Activated naive CD8-positive, alpha-beta T cell treated with anti-CD3 and anti-CD28 coated beads, Interleukin-2, amount 50 U/mL, for 24 hours (primary cell): ENCODE measurements at regions not wholly inside any gene's neighbourhood (a gene's known extent, or its start where the extent isn't known, plus 50 kb on each side); places are given as distances from the start of the nearest gene placed in this dataset.

Source experiments
- ATAC-seq: fragments of 150-1000 bp; cut with Tn5 transposase; one replicate; pipeline ENCODE4 v1.10.0; 2021
- DNase-seq: peaks from one replicate; pipeline ENCODE4 v3.0.0; 2021
- H3K27ac Mint-ChIP-seq: one replicate; pipeline ENCODE4 v1.8.0; 2021; ENCODE audit warnings: mild to moderate bottlenecking, mixed read lengths
- H3K27me3 Mint-ChIP-seq: one replicate; pipeline ENCODE4 v1.8.0; 2021; ENCODE audit warnings: mixed read lengths
- H3K36me3 Mint-ChIP-seq: one replicate; pipeline ENCODE4 v1.8.0; 2021; ENCODE audit warnings: low read depth, mixed read lengths
- H3K4me1 Mint-ChIP-seq: one replicate; pipeline ENCODE4 v1.8.0; 2021; ENCODE audit warnings: mixed read lengths
- H3K4me3 Mint-ChIP-seq: one replicate; pipeline ENCODE4 v1.8.0; 2021; ENCODE audit warnings: mild to moderate bottlenecking, moderate library complexity, mixed read lengths
- H3K9me3 Mint-ChIP-seq: one replicate; pipeline ENCODE4 v1.8.0; 2021; ENCODE audit warnings: mixed read lengths

- Mint-ChIP-seq H3K4me3 (no peak overlapping the region), H3K4me1 (no peaks in the 10 kb centered on the region)
Observed at GRCh38 chr18:73881396-73881917, 266.2 kb downstream of the FBXO15 start.

GRCh38 chr18:73880387-73880786, 267.2 kb downstream of the FBXO15 start:
- Mint-ChIP-seq H3K4me3 (no peak overlapping the region), H3K27ac (no peak overlapping the region), H3K4me1 (no peaks in the 10 kb centered on the region), H3K9me3 (no peaks in the 10 kb centered on the region), H3K27me3 (peaks cover 2% of the 10 kb centered on the region), H3K36me3 (no peaks in the 10 kb centered on the region)
- DNase-seq (no peak), ATAC-seq (no peak)

More at GRCh38 chr18:73881396-73881917, 266.2 kb downstream of the FBXO15 start:
- no peak for DNase-seq
- H3K27me3 Mint-ChIP-seq: peaks cover 2% of the 10 kb centered on the region
- no peaks in the 10 kb centered on the region for H3K36me3 Mint-ChIP-seq
- H3K27ac Mint-ChIP-seq: no peak overlapping the region
- H3K9me3 Mint-ChIP-seq: no peaks in the 10 kb centered on the region
- ATAC-seq: no peak

- no peaks in the 10 kb centered on the region for H3K36me3 Mint-ChIP-seq
- no peak overlapping the region for H3K4me3 Mint-ChIP-seq
Observed at GRCh38 chr18:73879766-73880165, 267.9 kb downstream of the FBXO15 start.

GRCh38 chr18:73879328-73879727, 268.3 kb downstream of the FBXO15 start:
- H3K4me3 Mint-ChIP-seq: no peak overlapping the region
- ATAC-seq (no peak), DNase-seq (no peak)
- H3K9me3 Mint-ChIP-seq: no peaks in the 10 kb centered on the region
- no peaks in the 10 kb centered on the region for H3K4me1 Mint-ChIP-seq
- H3K36me3 Mint-ChIP-seq: no peaks in the 10 kb centered on the region
- no peak overlapping the region for H3K27ac Mint-ChIP-seq
- H3K27me3 Mint-ChIP-seq: peaks cover 2% of the 10 kb centered on the region

More at GRCh38 chr18:73879766-73880165, 267.9 kb downstream of the FBXO15 start:
- H3K4me1 Mint-ChIP-seq: no peaks in the 10 kb centered on the region
- no peaks in the 10 kb centered on the region for H3K9me3 Mint-ChIP-seq
- H3K27me3 Mint-ChIP-seq: peaks cover 2% of the 10 kb centered on the region
- no peak overlapping the region for H3K27ac Mint-ChIP-seq
- ATAC-seq: no peak
- DNase-seq: no peak

- H3K9me3 Mint-ChIP-seq: no peaks in the 10 kb centered on the region
- H3K27me3 Mint-ChIP-seq: peaks cover 3% of the 10 kb centered on the region
- H3K4me1 Mint-ChIP-seq: no peaks in the 10 kb centered on the region
- no peak for ATAC-seq
- no peak overlapping the region for H3K27ac Mint-ChIP-seq
- H3K4me3 Mint-ChIP-seq: no peak overlapping the region
- no peaks in the 10 kb centered on the region for H3K36me3 Mint-ChIP-seq
- no peak for DNase-seq
Observed at GRCh38 chr18:73869182-73869581, 278.5 kb downstream of the FBXO15 start.

GRCh38 chr18:73861771-73862170, 285.9 kb downstream of the FBXO15 start:
- no peaks in the 10 kb centered on the region for H3K36me3 Mint-ChIP-seq
- H3K27me3 Mint-ChIP-seq: no peaks in the 10 kb centered on the region
- H3K9me3 Mint-ChIP-seq: no peaks in the 10 kb centered on the region
- no peak overlapping the region for H3K4me3 Mint-ChIP-seq
- DNase-seq (no peak), ATAC-seq (no peak)
- no peak overlapping the region for H3K27ac Mint-ChIP-seq
- no peaks in the 10 kb centered on the region for H3K4me1 Mint-ChIP-seq

GRCh38 chr18:73859837-73860397, 287.7 kb downstream of the FBXO15 start:
- no peak for ATAC-seq
- Mint-ChIP-seq H3K27me3 (no peaks in the 10 kb centered on the region), H3K4me3 (no peak overlapping the region), H3K27ac (no peak overlapping the region), H3K36me3 (no peaks in the 10 kb centered on the region), H3K9me3 (no peaks in the 10 kb centered on the region), H3K4me1 (no peaks in the 10 kb centered on the region)
- DNase-seq: no peak

- Mint-ChIP-seq H3K4me1 (no peaks in the 10 kb centered on the region), H3K27ac (no peak overlapping the region), H3K36me3 (no peaks in the 10 kb centered on the region), H3K4me3 (no peak overlapping the region), H3K27me3 (peaks cover 3% of the 10 kb centered on the region), H3K9me3 (no peaks in the 10 kb centered on the region)
- ATAC-seq (no peak), DNase-seq (no peak)
Observed at GRCh38 chr18:73852789-73853549, 294.7 kb downstream of the FBXO15 start.

- ATAC-seq: no peak
Observed at GRCh38 chr18:73850782-73851181, 296.9 kb downstream of the FBXO15 start.

GRCh38 chr18:73848656-73849055, 299.0 kb downstream of the FBXO15 start:
- no peak for DNase-seq
- Mint-ChIP-seq H3K9me3 (no peaks in the 10 kb centered on the region), H3K36me3 (no peaks in the 10 kb centered on the region), H3K27ac (no peak overlapping the region), H3K4me1 (no peaks in the 10 kb centered on the region), H3K27me3 (peaks cover 10% of the 10 kb centered on the region), H3K4me3 (no peak overlapping the region)
- ATAC-seq: no peak

More at GRCh38 chr18:73850782-73851181, 296.9 kb downstream of the FBXO15 start:
- Mint-ChIP-seq H3K4me1 (no peaks in the 10 kb centered on the region), H3K9me3 (no peaks in the 10 kb centered on the region), H3K36me3 (no peaks in the 10 kb centered on the region), H3K27me3 (peaks cover 3% of the 10 kb centered on the region), H3K4me3 (no peak overlapping the region), H3K27ac (no peak overlapping the region)
- no peak for DNase-seq

- H3K36me3 Mint-ChIP-seq: no peaks in the 10 kb centered on the region
- peaks cover 9% of the 10 kb centered on the region for H3K27me3 Mint-ChIP-seq
Observed at GRCh38 chr18:73843455-73843854, 304.2 kb downstream of the FBXO15 start.

GRCh38 chr18:73842795-73843394, 304.7 kb downstream of the FBXO15 start:
- H3K27ac Mint-ChIP-seq: no peak overlapping the region
- DNase-seq (peak; percentile 63), ATAC-seq (no peak)
- H3K36me3 Mint-ChIP-seq: no peaks in the 10 kb centered on the region
- H3K4me3 Mint-ChIP-seq: peak overlapping the region; percentile 48
- no peaks in the 10 kb centered on the region for H3K9me3 Mint-ChIP-seq
- peaks cover 9% of the 10 kb centered on the region for H3K27me3 Mint-ChIP-seq
- peaks cover 6% of the 10 kb centered on the region for H3K4me1 Mint-ChIP-seq

More at GRCh38 chr18:73843455-73843854, 304.2 kb downstream of the FBXO15 start:
- H3K4me3 Mint-ChIP-seq: no peak overlapping the region
- ATAC-seq: no peak
- H3K27ac Mint-ChIP-seq: no peak overlapping the region
- H3K9me3 Mint-ChIP-seq: no peaks in the 10 kb centered on the region
- peaks cover 6% of the 10 kb centered on the region for H3K4me1 Mint-ChIP-seq
- no peak for DNase-seq

GRCh38 chr18:73841661-73842060, 306.0 kb downstream of the FBXO15 start:
- Mint-ChIP-seq H3K4me3 (no peak overlapping the region), H3K36me3 (no peaks in the 10 kb centered on the region), H3K27me3 (peaks cover 9% of the 10 kb centered on the region), H3K4me1 (peaks cover 6% of the 10 kb centered on the region), H3K27ac (no peak overlapping the region), H3K9me3 (no peaks in the 10 kb centered on the region)
- ATAC-seq (no peak), DNase-seq (no peak)

- ATAC-seq (no peak), DNase-seq (no peak)
- no peaks in the 10 kb centered on the region for H3K36me3 Mint-ChIP-seq
- H3K27me3 Mint-ChIP-seq: peaks cover 9% of the 10 kb centered on the region
- no peak overlapping the region for H3K27ac Mint-ChIP-seq
- peaks cover 6% of the 10 kb centered on the region for H3K4me1 Mint-ChIP-seq
- no peak overlapping the region for H3K4me3 Mint-ChIP-seq
- H3K9me3 Mint-ChIP-seq: no peaks in the 10 kb centered on the region
Observed at GRCh38 chr18:73840319-73840945, 307.2 kb downstream of the FBXO15 start.
